OCI-M1 (cell line): ENCODE measurements at regions not wholly inside any gene's neighbourhood (a gene's known extent, or its start where the extent isn't known, plus 50 kb on each side); places are given as distances from the start of the nearest gene placed in this dataset.
"Not testable (repeated sequence)": the region's sequence is repeated elsewhere in the genome, so short reads cannot be mapped to it uniquely, and the experiment has no call there.

Experiments
- DNase-seq: peaks from one replicate; lab custom pipeline; 2025; lab: John Stamatoyannopoulos, UW

DNA sequence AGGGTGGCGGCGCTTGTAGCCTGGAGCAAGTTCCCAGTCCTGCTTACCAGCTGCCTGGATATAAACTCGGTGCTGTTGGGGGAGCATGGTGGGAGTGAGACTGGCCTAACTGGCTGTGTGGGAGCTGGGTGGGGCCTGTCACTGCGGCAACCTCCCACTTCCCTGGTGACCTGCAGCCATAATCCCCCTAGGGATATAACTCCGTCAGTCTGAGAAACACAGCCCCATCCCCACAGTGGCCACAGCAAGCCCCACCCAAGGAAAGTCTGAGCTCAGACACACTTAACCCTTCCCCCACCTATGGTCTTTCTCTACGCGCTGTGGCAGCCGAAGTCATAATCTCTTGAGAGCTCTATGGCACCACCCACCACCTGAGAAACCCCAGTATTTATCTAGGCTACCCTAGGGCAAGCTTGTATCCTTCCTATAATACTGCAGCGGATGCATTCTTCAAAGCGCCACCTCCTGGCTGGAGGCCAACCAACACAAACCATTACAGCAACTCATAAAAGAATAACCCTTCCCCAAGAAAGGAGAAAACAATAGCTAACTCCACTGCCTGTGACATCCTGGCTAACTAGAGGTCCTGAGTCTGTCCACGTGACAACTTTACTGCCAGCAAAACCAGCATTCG, 57.4 kb downstream of the ZNF648 start:
- DNase-seq: no peak

DNA sequence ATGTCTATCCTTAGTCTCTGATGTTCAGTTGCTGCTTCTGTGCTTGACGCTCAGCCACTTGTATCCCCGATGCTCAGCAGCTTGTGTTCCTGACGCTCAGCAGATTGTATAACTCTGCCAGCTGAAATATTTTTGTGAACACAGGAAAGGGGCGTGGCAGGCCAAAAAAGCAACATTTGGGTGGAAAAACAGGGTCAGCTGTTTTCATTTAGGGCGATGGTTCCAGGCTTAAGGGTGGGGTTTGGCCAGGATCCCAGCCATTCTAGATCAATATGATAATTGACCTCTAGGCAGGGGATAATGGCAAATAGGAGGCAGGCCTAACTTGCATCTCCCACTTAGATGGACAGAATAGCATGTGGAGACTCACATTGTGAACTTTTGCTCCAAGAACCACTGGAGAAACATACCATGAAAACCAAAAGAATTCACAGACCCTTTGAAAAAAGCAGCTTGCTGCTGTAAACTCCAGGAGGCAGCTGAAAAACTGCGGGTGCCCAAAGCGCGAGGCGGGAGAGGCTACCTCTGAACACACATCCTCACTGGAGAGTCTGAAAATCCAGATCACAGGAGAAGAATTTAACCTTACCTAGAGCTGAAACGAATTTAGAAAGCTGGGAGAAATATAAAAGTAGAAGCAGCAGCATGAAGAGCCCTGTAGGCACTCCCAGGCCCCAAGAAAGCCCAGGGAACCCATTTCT, 58.3 kb downstream of the ZNF648 start:
- DNase-seq: no peak

DNA sequence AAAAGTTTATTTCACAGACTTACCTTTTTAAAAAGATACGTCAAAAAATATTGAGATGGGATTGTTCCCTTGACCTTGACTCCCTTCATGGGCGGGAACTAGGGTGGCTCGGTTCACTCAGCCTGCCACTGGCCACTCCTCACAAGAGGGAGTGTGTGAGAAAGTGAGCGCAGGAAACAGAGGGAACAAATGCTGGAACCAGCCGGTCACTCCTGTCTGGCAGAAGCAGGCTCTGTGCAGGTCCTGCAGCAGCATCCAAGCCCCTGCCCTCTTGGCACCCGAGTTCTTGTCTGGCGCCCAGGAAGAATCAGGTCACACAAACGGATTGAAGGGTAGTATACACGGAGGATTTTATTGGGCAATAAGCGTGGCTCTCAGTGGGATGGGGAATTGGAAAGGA, 58.9 kb downstream of the ZNF648 start:
- no peak for DNase-seq

DNA sequence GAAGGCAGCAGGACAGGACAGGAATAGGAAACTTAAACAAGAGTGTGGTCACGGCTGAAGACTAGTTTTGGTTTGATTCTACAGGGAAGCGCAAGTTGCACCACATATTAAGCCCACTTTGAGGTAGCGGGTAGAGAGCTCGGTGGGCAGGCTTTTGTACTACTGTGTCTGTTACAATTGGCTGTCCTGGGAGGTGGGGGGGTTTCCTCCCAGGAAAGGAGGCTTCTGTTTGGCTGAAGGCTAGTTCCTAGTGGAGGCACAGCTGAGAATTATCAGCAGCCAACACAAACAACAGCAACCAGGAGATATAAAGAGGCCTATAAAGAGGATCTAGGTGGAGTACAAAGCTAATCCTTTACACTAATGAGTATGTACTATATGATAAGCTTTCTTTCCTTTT, 62.7 kb downstream of the ZNF648 start:
- DNase-seq: no peak

DNA sequence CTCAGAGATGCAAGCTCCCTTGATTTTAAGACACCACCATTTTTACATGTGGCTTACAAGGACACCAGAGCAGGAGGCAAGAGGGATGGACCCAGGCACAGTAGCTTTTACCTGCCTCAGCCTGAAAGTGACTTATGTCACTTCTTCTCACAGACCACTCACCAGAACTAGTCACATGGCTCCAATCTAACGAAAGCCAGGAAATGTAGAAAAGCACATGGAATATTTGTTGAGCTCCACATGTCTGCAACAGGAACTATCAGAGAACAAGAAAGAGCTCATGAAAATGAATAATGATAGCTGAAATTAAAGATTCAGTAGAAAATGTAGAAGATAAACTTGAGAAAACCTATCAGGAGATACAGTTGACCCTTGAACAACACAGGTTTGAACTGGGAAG, 69.4 kb downstream of the ZNF648 start:
- no peak for DNase-seq

DNA sequence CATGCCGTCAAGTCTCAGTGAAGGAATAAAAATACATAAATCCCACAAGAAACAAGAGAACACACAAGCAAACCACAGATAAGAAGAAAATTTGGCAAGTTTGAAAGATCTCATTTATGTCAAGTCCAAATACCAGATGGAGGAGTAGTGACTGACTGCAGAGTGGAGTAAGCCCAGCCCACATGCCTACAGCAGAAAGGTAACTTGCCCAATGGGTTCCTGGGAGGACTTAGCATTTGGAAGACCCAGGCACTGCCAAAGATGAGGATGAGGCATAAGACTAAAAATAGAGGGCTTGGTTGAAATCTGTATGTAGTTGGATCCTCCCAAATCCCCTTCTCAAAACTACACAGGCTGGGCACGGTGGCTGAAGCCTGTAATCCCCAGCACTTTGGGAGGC, 70.8 kb downstream of the ZNF648 start:
- no peak for DNase-seq

DNA sequence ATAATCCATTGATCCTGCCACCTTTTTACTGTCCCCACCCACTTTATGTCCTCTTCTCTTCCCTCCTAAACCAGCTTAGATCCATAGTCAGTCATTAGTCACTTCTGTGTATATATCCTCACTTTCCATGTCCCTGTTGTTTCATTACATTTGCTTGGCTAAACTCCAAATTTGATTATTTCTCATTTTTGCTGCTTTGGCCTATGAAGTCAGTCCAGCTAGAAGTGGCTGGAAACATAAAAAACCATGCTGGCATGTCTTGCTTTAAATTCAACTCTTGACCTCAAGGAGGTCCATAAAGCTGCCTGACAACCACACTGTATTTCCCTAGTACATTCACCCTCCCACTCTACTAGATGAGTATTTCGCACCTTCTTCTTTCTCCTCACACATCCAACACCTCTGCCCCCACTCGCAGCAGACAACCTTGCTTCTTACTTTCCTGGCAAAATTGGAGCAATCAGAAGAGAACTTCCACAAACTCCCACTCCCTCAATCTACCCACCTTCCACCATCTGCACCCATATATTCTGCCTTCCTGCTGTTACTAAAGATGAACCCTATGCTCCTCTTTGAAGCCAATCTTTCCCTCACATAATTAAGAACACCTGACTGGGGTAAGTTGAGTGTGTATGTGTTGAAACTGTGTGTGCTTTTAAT, 72.1 kb downstream of the ZNF648 start:
- DNase-seq: no peak

DNA sequence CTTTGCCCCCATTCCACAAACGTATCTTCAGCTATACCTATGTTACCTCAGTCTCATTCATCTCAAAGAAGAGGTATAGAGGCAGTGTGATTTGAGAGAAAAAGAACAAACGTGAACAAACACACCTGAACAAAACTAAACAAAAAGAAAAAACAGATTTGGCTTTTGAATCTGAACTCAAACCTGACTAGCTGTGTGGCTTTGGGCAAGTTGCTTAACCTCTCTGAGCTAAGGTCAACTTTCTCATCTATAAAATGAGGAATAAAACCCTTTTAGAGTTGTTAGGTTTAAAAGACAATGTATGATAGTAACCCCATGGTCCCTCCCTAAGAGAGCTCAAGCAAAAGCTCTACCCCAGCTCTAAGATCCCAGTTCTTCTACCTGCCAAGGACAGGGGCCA, 73.5 kb downstream of the ZNF648 start:
- DNase-seq: no peak

DNA sequence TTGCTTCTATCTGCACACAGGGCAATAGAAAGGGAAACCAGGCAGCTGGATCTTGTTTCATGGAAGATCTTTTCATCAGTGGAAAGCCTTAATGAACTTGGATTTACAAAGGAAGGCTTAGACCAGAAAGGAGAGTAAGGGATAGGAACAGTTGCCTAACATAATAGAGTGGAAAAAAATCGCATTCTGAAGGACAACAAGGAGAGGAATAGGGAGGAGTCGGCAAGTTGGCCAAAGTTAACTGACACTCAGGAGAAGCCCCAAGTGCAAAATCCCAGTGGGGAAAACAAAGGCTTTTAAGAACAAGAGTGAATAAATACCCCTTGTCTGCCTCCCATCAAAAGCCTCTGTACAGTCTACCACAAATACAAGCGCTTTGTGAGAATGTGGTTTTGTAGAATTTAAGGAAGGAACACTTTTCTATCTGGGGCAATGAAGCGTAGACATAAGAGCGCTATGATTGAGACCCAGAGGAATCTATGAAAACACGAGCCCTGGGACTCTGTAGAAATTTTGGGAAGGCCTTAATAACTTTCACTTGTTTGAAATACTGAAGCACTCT, 74.1 kb downstream of the ZNF648 start:
- DNase-seq: no peak

DNA sequence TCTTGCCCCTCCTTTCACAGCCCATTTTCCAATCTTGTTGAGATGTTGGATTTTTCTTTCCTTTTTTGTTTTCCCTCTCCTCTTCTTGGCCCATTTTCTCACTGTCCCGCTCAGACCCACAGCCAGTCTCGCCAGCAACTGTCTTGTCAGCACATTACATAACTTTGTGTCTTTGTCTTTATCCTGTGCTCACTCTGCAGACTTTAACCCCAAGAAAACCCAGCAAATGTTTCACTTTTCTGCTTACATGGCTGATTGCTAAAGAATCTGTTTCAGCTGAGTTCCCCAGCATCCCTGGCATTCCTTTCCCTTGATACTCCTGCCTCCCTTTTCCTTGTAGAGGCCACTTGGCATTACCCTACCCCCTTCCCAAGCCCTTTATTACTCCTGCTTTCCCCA, 74.6 kb downstream of the ZNF648 start:
- DNase-seq: no peak

DNA sequence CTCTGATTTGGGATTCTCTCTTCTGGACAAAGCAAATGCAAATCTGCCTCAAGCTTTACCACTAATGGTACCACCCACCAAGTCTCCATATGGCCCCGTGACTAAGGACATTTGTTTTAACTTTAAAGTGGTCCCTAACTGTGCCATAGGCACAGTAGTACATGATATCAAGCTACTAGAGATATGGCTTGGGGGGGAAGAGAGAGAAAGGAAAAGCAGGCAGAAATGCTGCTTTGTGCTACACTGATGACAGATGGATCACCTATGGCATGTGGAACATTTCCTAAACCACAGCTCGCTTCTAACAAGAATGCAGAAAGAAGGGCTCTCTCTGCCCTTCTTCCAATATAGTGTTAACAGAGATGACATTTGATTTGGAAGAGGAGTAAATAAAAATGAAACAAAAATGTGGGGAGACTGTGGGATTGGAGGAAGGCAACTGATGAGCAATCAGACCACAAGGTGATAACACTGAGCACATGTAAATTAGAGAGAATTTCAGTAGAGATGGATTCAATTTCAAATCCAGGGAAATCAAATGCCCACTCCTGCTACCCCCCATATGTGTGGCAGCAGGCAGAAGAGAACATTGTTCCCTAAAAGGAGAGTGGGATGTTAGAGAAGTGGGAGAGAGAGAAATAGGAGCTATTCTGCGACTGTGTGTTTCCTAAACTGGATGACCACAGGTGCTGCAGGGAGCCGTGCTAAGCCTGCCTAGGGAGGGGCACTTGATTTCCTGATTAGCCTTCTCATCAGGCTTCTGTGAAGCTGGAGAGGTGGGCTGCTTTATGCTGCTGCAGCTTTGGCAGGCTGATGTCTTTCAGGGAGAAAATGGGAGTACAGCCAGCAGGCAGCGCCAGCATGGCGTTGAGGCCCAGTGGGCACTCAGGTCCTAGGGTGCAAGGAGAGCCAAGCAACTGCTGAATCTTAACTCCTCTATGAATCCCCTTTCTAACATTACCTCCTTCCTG, 75.3 kb downstream of the ZNF648 start:
- DNase-seq: no peak

DNA sequence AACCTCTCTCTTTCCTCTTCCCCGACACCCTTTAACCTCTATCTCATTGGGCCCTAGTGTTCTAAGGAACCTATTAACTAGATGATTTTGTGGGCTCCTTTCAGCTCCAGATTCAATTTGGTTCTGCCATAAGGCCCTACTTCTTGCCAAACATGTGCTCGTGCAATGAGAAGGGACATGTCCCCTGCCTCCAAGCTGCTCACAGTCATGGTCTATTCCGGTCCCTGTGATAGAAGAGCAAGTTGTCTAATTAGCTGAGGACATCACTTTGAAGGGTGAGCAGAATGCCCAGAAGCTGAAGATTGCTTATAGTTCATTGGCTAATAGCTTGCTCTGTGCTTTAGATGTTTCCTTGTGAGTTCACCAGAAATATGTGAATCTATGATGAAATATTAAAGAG, 76.2 kb downstream of the ZNF648 start:
- no peak for DNase-seq

DNA sequence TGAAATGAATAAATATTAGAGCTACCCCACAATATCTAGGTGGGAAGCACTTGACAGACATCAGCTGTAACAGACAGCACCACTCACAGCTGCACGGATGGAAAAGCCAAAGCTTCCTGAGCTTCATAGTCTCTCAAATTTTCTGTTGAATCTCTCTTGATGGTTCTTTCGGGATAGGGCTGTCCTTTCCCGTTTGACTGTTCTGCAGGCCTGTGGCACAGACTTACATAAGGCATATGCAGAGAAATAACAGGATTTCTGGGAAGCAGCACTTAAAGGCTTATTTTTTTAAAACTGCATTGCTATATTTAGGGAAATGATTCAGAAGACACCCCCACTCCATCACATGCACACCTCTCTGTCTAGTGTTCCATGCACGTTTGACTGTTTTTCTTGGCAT, 77.5 kb downstream of the ZNF648 start:
- DNase-seq: no peak

DNA sequence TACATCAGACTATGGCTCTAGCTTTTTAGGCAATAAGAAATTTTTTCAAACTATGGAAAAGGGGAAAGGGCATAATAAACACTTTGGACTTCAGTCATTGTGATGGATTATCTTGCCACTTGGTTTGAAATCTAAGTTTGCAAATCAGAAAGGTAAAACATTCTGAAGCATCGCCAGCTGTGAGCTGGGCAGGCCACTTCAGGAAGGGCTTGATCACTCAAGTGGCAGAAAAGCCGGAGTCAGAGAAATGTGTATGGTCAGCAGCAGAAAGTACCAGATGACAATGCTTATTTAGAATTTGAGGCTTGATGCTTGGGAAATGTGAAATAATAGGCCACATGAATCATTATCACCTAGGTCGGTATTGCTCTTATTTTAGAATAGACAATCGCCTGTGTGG, 79.7 kb downstream of the ZNF648 start:
- no peak for DNase-seq

DNA sequence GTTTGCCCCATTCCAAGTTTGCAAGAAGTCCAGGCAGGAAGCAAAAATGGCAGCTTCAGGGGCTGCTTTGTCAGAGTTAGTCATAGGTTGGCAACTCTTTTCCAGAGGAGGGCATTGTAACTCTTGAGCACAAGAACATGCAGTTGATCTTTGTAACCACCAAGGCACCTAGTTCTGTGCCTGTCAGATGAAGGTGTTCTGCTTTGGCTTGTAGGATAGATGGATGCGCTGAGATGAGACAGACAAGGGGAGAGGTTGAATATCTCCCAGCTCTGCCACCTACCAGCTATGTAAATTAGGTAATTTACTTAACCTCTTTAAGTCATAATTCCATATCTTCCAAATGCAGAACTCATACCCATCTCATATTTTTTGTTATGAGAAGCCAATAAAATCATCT, 89.3 kb downstream of the ZNF648 start:
- DNase-seq: no peak

DNA sequence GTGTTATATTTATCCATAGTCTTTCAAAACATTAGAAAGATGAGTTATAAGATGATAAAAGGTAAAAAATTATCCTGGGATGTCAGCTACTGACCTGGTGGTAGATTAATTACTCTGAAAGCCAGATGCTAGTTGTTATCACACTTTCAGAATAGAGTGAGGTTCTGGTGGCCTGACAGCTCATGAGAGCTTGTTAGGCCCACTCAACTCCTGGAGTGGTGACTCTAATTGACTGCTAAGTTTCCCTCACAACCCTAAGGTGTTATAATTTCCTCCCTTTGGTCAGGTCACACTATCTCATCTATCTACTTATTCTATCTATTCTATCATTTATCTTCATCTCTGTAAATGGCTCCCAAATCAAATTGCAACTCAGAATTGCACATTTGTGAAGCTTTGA, 90.1 kb downstream of the ZNF648 start:
- no peak for DNase-seq

DNA sequence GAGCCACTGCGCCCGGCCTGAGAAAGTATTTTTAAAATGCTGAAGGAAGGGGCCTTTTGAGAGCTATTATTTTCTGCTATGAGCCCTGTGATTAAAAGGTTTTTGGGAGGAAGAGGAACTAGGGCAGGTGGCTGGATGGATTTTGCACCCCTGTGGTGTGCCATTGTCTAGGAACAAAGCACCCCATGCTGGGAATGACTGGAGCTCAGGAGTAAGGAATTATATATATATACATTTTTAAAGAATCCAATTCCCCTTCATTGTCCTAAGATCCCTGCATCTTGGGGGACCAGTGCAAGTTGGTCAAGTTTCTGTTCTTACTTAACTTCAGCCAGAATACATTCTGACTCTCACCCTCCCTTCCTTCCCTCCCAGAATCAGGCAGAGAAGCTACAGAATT, 91.6 kb downstream of the ZNF648 start:
- no peak for DNase-seq

DNA sequence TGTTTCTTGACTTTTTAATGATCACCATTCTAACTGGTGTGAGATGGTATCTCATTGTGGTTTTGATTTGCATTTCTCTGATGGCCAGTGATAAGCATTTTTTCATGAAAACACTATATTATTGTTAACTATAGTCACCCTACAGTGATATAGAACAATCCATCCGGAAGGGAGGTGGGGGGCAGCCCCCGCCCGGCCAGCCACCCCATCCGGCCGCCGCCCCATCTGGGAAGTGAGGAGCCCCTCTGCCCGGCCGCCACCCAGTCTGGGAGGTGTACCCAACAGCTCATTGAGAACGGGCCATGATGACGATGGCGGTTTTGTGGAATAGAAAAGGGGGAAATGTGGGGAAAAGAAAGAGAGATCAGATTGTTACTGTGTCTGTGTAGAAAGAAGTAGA, 106.8 kb downstream of the ZNF648 start:
- DNase-seq: not testable (repeated sequence)

DNA sequence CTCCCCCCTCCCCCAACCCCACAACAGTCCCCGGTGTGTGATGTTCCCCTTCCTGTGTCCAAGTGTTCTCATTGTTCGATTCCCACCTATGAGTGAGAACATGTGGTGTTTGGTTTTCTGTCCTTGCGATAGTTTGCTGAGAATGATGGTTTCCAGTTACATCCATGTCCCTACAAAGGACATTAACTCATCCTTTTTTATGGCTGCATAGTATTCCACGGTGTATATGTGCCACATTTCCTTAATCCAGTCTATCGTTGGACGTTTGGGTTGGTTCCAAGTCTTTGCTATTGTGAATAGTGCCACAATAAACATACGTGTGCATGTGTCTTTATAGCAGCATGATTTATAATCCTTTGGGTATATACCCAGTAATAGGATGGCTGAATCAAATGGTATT, 107.3 kb downstream of the ZNF648 start:
- not testable (repeated sequence) for DNase-seq

DNA sequence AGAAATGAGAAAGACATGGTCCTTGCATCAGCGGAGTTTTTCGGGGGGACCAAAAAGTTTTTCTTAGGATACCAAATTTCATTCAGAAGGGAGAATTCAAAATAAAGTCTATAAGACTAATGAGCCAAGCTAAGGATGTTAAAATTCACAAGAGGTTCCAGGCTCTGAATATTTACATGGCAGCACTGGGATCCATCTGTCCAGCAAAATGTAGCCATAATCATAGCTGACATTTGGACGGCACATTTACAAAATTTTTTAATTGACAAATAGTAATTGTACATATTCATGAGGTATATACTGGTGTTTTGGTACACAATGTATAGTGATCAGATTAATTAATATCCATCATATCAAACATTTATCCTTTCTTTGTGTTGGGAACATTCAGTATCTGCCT, 107.9 kb downstream of the ZNF648 start:
- DNase-seq: no peak

DNA sequence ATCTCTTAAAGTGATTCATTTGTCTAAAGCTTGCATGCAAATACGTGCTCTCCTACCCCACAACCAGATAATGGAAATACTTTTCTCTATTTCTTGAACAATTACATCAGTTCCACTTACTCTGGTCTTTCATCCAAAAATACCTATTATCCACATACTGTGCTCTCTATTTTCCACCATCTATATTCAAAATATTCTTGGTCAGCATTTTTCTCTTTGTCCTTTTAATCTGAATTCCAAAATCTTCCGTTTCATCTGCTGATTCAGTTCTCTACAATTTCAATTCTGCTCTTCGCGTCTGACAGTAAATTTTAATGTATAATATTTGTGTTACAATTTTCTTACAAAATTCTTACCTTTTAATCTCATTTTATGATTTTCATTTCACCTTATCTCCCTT, 110.3 kb downstream of the ZNF648 start:
- DNase-seq: no peak

DNA sequence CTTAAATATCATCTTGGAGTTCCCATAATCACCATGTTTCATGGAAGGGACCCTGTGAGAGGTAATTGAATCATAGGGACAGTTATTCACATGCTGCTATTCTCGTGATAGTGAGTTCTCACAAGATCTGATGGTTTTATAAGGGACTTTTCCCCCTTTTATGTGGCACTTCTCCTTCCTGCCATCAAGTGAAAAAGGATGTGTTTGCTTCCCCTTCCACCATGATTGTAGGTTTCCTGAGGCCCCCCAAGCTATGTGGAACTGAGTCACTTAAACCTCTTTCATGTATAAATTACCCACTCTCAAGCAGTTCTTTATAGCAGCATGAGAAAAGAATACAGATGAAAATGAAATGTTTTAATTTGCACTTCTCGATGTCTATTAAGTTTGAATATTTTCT, 112.0 kb downstream of the ZNF648 start:
- no peak for DNase-seq
